HG03039 (cell line): ENCODE measurements at regions not wholly inside any gene's neighbourhood (a gene's known extent, or its start where the extent isn't known, plus 50 kb on each side); places are given as distances from the start of the nearest gene placed in this dataset.

Experiments
- ATAC-seq: cut with Tn5 transposase; IDR thresholded peaks from one replicate; pipeline ENCODE4 v1.9.1; 2021; ENCODE audit warnings: mild to moderate bottlenecking, moderate library complexity; ENCODE audit not compliant: unreplicated experiment

GRCh38 chr18:41155910-41156851, 798.9 kb upstream of the PIK3C3 start:
- ATAC-seq: no peak

- no peak for ATAC-seq
Measured at GRCh38 chr18:41155025-41155424, 800.0 kb upstream of the PIK3C3 start.

- ATAC-seq: no peak
Measured at GRCh38 chr18:41153871-41154270, 801.2 kb upstream of the PIK3C3 start.

- no peak for ATAC-seq
Measured at GRCh38 chr18:41150316-41150715, 804.7 kb upstream of the PIK3C3 start.

GRCh38 chr18:41146301-41146700, 808.7 kb upstream of the PIK3C3 start:
- ATAC-seq: no peak

GRCh38 chr18:41145516-41145915, 809.5 kb upstream of the PIK3C3 start:
- ATAC-seq: no peak

- no peak for ATAC-seq
Measured at GRCh38 chr18:41144441-41144840, 810.6 kb upstream of the PIK3C3 start.

GRCh38 chr18:41140506-41140905, 814.5 kb upstream of the PIK3C3 start:
- no peak for ATAC-seq

GRCh38 chr18:41135146-41135545, 819.9 kb upstream of the PIK3C3 start:
- ATAC-seq: no peak

- no peak for ATAC-seq
Measured at GRCh38 chr18:41134426-41134825, 820.6 kb upstream of the PIK3C3 start.

- ATAC-seq: no peak
Measured at GRCh38 chr18:41131050-41131449, 824.0 kb upstream of the PIK3C3 start.

GRCh38 chr18:41128545-41128944, 826.5 kb upstream of the PIK3C3 start:
- no peak for ATAC-seq

- ATAC-seq: no peak
Measured at GRCh38 chr18:41128126-41128525, 826.9 kb upstream of the PIK3C3 start.

GRCh38 chr18:41126541-41127235, 828.3 kb upstream of the PIK3C3 start:
- ATAC-seq: no peak

- ATAC-seq: no peak
Measured at GRCh38 chr18:41121116-41121826, 833.8 kb upstream of the PIK3C3 start.

GRCh38 chr18:41119031-41119430, 836.0 kb upstream of the PIK3C3 start:
- no peak for ATAC-seq

GRCh38 chr18:41113885-41114482, 841.0 kb upstream of the PIK3C3 start:
- ATAC-seq: no peak

GRCh38 chr18:41099451-41099850, 855.6 kb upstream of the PIK3C3 start:
- no peak for ATAC-seq

GRCh38 chr18:41096504-41096903, 858.5 kb upstream of the PIK3C3 start:
- no peak for ATAC-seq

- ATAC-seq: no peak
Measured at GRCh38 chr18:41077076-41077475, 878.0 kb upstream of the PIK3C3 start.

GRCh38 chr18:41075212-41075611, 879.8 kb upstream of the PIK3C3 start:
- no peak for ATAC-seq
